OCI-LY7 (cell line): ENCODE measurements at regions not wholly inside any gene's neighbourhood (a gene's known extent, or its start where the extent isn't known, plus 50 kb on each side); places are given as distances from the start of the nearest gene placed in this dataset.

Experiments used
- BruUV-seq: library from RNA; stranded (reverse); fragments of 400-500 nt; replicated peaks from 2 replicates; lab custom pipeline; 2021; lab: Mats Ljungman, UMichigan
- CTCF ChIA-PET: fragments of 300-600 bp; sonication (Branson Sonifier 250); formaldehyde crosslinking; loops from one replicate; lab custom pipeline; 2022; ENCODE audit warnings: antibody characterized with exemption; ENCODE audit not compliant: unreplicated experiment; lab: Charles Lee
- POLR2A ChIA-PET: fragments of 300-600 bp; sonication (Branson Sonifier 250); formaldehyde crosslinking; loops from one replicate; lab custom pipeline; 2022; ENCODE audit warnings: antibody characterized with exemption; lab: Charles Lee
- DNase-seq: peaks from one replicate; pipeline ENCODE4 v3.0.0-alpha.2; 2015; ENCODE audit warnings: low spot score
- H2AFZ ChIP-seq: fragments of 200-600 bp; sonication (generic), shearing (Covaris generic); 2 replicates; pipeline ENCODE4 v1.6.1; 2014; ENCODE audit warnings: mild to moderate bottlenecking, antibody characterized with exemption, low read length, moderate library complexity
- H3K27ac ChIP-seq: fragments of 200-600 bp; sonication (generic); 2 replicates; pipeline ENCODE4 v1.5.1; 2014; ENCODE audit warnings: mixed run types, low read depth, mild to moderate bottlenecking, moderate library complexity, low read length, inconsistent platforms; ENCODE audit not compliant: poor library complexity, severe bottlenecking
- H3K36me3 ChIP-seq: fragments of 200-600 bp; sonication (generic); 2 replicates; pipeline ENCODE4 v1.6.1; 2014; ENCODE audit warnings: mild to moderate bottlenecking, antibody characterized with exemption, low read length, moderate library complexity, mixed read lengths; ENCODE audit not compliant: insufficient read depth
- H3K4me1 ChIP-seq: fragments of 200-600 bp; sonication (generic); 2 replicates; pipeline ENCODE4 v1.5.1; 2014; ENCODE audit warnings: mild to moderate bottlenecking, low read length; ENCODE audit not compliant: insufficient read depth, poor library complexity, severe bottlenecking
- H3K4me2 ChIP-seq: fragments of 200-600 bp; sonication (generic); 2 replicates; pipeline ENCODE4 v1.6.1; 2014; ENCODE audit warnings: mild to moderate bottlenecking, low read length
- H3K4me3 ChIP-seq: fragments of 200-600 bp; sonication (generic); 2 replicates; pipeline ENCODE4 v1.5.1; 2014; ENCODE audit warnings: mild to moderate bottlenecking, low read depth, low read length; ENCODE audit not compliant: poor library complexity, severe bottlenecking
- H3K79me2 ChIP-seq: fragments of 200-600 bp; sonication (generic); 2 replicates; pipeline ENCODE4 v1.6.1; 2016; ENCODE audit warnings: low read depth, mild to moderate bottlenecking, low read length, moderate library complexity, mixed read lengths; ENCODE audit not compliant: insufficient read depth
- H3K9me2 ChIP-seq: fragments of 200-600 bp; sonication (generic); 2 replicates; pipeline ENCODE4 v1.6.1; 2016; ENCODE audit warnings: mild to moderate bottlenecking, low read length, mixed read lengths; ENCODE audit not compliant: insufficient read depth
- H3K9me3 ChIP-seq: fragments of 200-600 bp; sonication (generic); 2 replicates; pipeline ENCODE4 v1.6.1; 2014; ENCODE audit warnings: mild to moderate bottlenecking, mixed run types, low read length, mixed read lengths
- H4K20me1 ChIP-seq: fragments of 200-600 bp; sonication (generic); 2 replicates; pipeline ENCODE4 v1.6.1; 2014; ENCODE audit warnings: mild to moderate bottlenecking, antibody characterized with exemption, low read length, moderate library complexity, mixed read lengths; ENCODE audit not compliant: insufficient read depth
- CTCF ChIP-seq: fragments of 200-600 bp; sonication (generic); conservative IDR thresholded peaks from 2 replicates; pipeline ENCODE4 v1.5.1; 2014; ENCODE audit warnings: mild to moderate bottlenecking, antibody characterized with exemption, low read length, moderate library complexity, mixed read lengths
- EZH2phosphoT487 ChIP-seq: fragments of 200-600 bp; sonication (generic); IDR thresholded peaks from 2 replicates; pipeline ENCODE4 v1.6.1; 2018; ENCODE audit warnings: low read depth, borderline replicate concordance, mild to moderate bottlenecking, mixed run types, antibody characterized with exemption, low read length, moderate library complexity, mixed read lengths
- intact Hi-C: fragments of 100-400 bp; cut with micrococcal nuclease; formaldehyde crosslinking; loops from one replicate; pipeline ENCODE4 v1.10.0; 2022; ENCODE audit not compliant: unreplicated experiment

- TF ChIP-seq EZH2phosphoT487 (no peak), CTCF (no peak)
- Histone ChIP-seq H3K4me1 (no peaks in the 10 kb centered on the region), H3K9me2 (no peaks in the 10 kb centered on the region), H2AFZ (no peak overlapping the region), H3K36me3 (no peaks in the 10 kb centered on the region), H3K4me2 (no peak overlapping the region), H3K27ac (no peak overlapping the region), H4K20me1 (no peaks in the 10 kb centered on the region), H3K9me3 (no peaks in the 10 kb centered on the region), H3K79me2 (no peaks in the 10 kb centered on the region), H3K4me3 (no peak overlapping the region)
- ChIA-PET POLR2A (no interaction called here), CTCF (no interaction called here)
- DNase-seq: no peak
- no TSS peak for BruUV-seq
- intact Hi-C loops: no loop called here
These were observed 480.7 kb upstream of the ADAMTS9 start for GRCh38 chr3:65168547-65168946.

GRCh38 chr3:65166531-65166930 is 478.7 kb upstream of the ADAMTS9 start:
- CTCF ChIA-PET: no interaction called here
- DNase-seq: no peak
- BruUV-seq: no TSS peak
- Histone ChIP-seq H3K36me3 (no peaks in the 10 kb centered on the region), H3K9me2 (no peaks in the 10 kb centered on the region), H3K4me2 (no peak overlapping the region), H4K20me1 (no peaks in the 10 kb centered on the region), H3K9me3 (no peaks in the 10 kb centered on the region), H3K4me1 (no peaks in the 10 kb centered on the region), H3K79me2 (no peaks in the 10 kb centered on the region), H2AFZ (no peak overlapping the region), H3K27ac (no peak overlapping the region), H3K4me3 (no peak overlapping the region)
- POLR2A ChIA-PET: interaction anchor here (0.6 kb wide), 1 partner anchor 28 kb away, joined by 3 read pairs; no protein-coding TSS in a partner anchor
- intact Hi-C loops: no loop called here
- TF ChIP-seq CTCF (no peak), EZH2phosphoT487 (no peak)

GRCh38 chr3:65158023-65158422 is 470.2 kb upstream of the ADAMTS9 start:
- CTCF ChIA-PET: no interaction called here
- POLR2A ChIA-PET: no interaction called here

More at GRCh38 chr3:65158023-65158422, 470.2 kb upstream of the ADAMTS9 start:
- no peaks in the 10 kb centered on the region for H4K20me1 ChIP-seq
- H2AFZ ChIP-seq: no peak overlapping the region
- H3K4me1 ChIP-seq: no peaks in the 10 kb centered on the region
- H3K36me3 ChIP-seq: no peaks in the 10 kb centered on the region
- no peaks in the 10 kb centered on the region for H3K9me3 ChIP-seq
- H3K4me3 ChIP-seq: no peak overlapping the region
- intact Hi-C loops: no loop called here
- DNase-seq: no peak
- no peak overlapping the region for H3K4me2 ChIP-seq
- H3K9me2 ChIP-seq: no peaks in the 10 kb centered on the region
- no peaks in the 10 kb centered on the region for H3K79me2 ChIP-seq
- BruUV-seq: no TSS peak
- no peak overlapping the region for H3K27ac ChIP-seq
- no peak for TF ChIP-seq CTCF
- no peak for TF ChIP-seq EZH2phosphoT487
